Activated naive CD8-positive, alpha-beta T cell treated with anti-CD3 and anti-CD28 coated beads, Interleukin-2, amount 50 U/mL, for 16 hours (primary cell): ENCODE measurements at regions not wholly inside any gene's neighbourhood (a gene's known extent, or its start where the extent isn't known, plus 50 kb on each side); places are given as distances from the start of the nearest gene placed in this dataset.

Experiments used
- DNase-seq: peaks from one replicate; pipeline ENCODE4 v3.0.0-alpha.2; 2020; ENCODE audit warnings: low read depth, low spot score

DNA sequence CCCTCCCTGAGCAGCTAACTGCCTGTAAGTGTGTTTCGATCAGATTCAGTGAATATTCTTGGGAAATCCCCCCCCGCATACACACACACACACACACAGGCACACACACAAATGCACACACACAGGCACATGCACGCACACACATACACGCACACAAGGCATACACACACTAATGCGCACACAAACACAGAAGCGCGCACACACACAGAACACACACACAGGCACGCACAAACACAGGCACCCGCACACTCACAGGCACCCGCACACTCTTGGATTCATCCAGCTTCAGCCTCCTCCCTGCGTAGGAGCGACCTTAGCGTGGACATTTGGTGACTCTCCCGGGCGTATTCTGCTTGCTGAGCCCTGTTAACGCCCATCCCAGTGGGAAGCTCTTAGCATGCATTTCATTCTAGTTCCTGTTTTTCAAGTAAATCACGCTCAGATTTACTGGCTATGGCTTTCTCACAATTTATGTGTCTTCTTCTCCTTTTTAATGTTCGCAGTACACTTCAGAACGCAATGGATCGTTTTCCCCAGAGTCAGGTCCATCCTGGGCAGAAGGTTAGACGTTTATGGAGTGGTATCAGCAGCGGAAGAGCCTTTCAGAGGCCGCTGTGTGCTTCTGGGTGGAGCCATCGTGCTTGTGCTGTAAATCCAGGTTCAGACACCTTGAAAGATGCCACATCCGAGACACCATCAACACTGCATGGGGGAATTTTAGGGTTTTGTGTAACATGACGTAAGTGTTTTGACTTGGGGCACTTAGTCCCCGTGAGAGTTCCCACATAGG lies 656.6 kb downstream of the GALR1 start:
- no peak for DNase-seq

DNA sequence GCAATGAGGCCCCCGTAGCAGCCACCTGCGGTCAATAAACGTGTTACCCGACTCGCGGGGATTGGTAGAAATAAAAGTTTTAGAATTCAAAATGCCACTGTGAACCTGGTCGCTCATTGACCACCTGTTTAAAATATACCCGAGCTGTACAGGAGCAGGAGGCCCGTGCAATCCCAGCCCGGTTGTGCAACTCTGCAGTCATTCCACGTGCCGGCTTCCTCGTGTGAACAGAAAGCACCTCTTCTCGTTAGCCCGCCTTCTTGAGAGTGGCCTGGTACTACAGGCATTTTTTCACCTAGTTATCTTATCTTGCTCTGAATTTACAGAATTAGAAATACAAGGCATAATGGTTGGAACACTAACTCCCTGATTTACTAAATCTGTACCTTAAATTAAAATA lies 660.7 kb downstream of the GALR1 start:
- DNase-seq = no peak

DNA sequence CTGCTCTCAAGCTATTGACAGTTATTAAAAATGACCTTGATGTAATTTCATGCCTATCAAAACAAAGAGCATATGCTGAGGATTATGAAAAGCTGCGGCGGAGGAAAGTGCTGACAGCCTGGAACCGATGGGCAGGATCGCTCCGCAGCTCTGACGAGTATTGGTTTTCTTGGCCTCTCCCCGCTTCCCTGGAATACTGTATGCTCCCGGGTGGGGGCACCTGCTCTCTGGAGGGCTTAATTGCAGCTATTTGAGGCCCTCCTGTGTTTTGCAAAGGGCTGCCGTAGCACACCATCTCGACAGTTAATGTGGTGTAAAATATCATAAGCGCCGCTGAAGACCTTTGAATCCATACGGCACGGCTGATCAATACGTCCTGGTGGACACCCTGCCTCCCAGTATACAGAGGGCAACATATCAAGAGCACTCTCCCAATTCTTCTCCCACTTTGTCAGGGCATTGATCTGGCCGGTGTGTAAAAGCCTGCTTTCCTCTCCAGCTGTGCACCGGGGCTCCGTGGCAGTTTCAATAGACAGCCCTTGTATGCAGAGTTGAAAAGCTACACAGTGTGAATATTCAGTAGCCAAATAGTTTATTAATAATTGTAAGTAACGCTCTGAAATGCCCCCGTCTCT lies 662.4 kb downstream of the GALR1 start:
- no peak for DNase-seq

DNA sequence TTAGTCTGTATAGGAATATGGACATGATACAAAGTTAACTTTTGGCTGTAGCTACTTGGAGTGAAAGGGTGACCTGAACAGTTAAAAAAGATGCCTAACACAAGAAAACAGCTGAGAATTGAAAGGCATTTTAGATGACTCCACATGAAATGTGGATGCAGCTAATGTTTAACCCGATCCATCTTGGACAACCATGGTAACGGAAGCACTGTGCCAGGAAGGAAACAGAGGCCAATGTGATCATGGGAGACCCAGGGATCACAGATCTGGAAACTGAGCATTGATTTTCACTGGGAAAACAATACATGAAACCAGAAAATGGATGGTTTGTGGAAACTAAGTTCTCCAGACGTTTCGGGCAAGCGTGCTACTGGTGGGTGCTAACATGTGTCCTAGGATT lies 669.1 kb downstream of the GALR1 start:
- DNase-seq = no peak

DNA sequence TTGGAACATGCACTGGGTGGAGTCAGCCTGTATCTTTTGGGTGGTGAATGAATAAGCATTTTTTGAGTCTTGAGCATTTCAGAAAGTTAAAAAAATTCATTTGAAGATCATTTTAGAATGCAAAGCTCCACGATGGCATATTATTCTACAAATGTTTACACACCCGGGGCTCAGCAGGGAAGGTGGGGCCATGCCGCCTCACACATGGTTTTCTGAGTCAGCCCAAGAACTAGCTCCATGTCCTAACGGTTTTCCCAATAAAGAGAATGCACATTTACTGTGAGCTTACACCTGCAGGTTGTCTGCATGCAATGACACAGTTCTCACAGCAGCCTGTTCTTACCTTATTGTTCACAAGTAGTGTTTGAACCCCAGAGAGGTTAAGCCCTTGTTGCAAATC lies 670.3 kb downstream of the GALR1 start:
- DNase-seq = no peak

DNA sequence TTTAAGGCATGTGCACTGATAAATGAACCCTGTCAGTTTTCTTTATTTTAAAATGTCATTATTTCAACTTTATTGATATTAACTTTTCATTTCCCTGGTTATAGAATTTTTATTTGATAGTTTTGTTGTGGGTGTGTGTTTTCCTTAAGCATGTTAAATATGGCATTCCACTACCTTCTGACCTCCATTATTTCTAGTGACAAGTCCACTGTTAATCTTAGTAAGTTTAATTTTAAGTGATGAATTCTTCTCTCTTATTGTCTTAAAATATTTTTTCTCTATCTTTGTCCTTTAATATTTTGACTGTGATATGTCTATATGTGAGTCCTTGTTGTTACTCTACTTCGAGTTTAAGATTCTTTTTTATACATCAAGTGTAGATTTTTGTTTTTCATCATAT lies 685.7 kb downstream of the GALR1 start:
- no peak for DNase-seq

DNA sequence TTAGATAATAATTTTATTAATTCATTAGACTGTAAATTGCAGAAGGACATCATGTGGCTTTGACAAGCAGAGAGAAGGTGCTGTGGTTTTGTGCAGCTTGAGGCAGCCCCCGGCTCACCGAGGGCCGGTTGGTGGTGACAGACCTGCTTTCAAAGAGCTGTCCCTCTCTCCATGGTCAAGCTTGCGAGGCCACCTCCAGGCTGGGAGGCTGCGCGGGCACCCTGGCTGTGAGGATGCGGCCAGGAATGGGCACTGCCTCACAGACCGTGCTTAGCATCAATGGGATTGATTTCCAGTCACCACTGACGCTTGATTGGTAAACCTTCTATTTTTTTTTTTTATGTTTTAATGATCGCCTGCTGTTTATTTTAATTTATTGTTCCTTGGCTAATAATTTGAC lies 690.9 kb downstream of the GALR1 start:
- DNase-seq = no peak

DNA sequence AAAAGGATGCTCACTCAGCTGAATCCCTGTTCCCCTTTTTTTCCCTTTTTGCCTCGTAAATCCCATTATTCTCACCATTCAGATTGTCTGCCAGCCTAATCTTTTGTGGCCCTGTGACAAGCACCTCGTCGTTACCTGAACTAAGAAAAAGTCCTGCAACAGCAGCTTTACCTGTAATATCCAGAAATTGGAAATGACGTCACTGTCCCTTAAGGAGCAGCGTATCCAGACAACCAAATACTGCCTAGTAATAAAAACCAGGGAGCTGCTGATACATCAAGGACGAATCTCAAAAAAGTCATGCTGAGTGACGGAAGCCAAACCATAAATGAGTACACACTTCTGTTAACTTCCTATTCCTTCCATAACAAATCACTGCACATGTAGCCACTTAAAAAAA lies 694.9 kb downstream of the GALR1 start:
- DNase-seq = no peak

DNA sequence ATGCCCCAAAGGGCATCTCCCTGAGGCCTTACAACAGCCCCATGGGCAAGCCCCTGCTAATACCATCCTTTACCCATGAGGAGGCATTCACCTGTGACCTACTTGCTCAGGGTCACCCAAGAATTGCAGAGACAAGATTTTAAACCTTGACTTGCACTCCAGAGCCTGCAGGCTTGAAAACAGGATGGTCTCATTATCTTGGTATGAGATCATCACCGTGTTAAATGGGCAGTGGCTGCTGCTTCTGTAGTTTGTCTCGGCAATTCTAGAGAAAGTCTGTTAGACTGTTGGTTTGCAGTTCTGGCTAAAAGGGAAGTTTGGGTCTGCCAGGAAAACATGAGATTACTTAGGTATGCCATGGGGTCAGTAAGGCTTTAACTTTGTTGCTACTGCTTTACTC lies 698.9 kb downstream of the GALR1 start:
- DNase-seq = no peak

DNA sequence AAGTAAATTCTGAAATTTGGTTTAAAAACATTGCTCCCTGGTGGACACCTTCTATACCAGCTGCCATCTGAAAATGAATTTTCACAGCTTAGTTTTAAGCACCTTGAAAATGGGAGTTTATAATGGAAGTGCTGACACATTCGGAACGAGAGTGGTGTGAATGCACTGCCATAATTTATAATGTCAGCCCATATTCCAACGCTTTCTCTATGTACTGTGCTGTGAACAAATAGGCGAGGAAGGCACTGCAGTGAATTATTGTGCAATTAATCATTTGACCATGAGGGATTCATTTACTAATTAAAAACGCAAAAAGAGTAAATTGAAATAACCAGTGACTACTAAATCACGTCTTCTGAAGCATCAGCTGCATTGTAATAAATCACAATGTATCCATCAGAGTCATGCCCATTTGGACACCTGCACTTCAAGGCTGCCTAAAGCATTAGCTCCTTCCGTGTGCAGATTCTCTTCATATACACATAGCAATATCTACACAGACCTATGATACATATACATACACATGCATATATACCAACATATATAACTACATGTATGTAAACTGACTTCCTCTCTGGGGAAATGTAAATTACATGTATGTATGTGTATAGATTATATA lies 699.8 kb downstream of the GALR1 start:
- no peak for DNase-seq

DNA sequence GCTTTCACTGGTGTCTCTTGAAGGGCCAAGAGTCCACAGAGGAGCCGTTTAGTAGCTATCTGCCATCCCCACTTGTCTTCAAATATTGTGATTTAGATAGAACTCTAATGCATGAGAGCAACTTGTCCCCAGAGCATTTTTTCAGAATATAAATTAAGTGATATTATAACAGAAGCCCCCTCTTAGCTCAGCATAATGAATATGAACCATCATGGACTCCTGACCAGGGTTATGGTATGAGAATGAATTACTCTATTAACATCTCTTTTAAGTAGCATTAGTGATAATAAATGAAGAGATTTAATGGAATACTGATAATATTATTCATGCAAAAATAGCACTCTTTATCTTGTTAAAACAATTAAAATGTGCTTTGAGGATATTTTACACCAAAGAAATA lies 709.6 kb downstream of the GALR1 start:
- no peak for DNase-seq

DNA sequence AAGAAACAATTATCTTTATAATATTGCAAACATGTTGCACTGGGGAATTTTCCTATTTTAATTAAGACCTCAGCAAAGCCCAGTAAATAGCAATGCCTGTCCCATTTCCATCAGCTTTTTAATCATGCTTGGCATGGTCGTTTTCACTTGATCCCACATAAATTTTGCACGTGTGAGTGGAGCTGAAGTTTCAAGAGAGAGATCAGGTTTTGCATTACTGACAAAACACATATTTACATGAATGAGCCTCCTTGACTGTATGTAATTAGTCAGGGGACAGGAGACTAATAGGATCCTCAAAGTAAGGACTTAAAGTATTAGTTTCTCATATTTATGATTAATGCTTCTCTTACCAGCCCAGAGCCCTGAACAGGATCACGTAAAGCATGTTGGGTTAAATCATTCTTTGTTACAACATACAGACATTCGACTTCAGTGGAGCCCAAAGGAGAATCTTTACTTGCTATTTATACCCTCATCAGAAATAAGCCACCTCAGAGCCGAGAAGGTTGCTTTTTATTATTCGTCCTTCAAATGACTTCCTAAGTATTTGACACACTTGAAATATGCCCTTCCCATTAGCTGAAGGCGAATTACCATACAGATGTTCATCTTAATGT lies 711.3 kb downstream of the GALR1 start:
- no peak for DNase-seq

DNA sequence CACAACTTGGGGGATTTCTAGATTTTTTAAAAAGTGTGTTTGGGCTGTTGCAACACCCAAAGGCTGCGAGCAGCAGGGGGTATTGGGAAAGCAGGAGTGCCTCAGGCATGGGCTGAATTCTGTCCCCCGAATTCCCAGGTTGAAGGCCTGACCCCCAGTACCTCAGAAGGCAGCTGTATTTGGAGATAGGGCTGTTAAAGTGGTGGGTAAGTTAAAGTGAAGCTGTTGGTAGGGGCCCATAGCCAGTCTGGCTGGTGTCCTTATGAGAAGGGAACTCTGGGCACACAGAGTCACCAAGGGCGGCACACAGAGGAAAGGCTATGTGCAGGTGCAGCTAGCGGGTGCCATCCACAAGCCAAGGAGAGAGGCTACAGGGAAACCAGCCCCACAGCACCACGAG lies 717.4 kb downstream of the GALR1 start:
- no peak for DNase-seq

DNA sequence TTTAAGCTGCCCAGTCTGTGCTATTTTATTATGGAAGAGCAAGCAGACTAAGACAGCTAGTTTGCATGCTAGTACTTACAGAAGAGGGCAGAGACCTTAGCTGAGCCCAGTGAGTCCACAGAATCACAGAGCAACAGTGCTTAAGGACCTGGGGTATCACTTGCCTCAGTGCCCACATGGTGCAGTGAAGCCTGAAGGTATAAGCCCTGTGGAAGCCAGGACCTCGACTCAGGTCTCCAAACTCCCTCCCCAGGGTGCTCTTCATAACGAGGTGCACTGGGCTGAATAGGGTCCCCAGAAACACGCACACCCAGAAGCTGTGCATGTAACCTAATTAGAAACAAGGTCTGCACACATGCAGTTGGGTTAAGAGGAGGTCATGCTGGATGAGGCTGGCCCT lies 718.1 kb downstream of the GALR1 start:
- no peak for DNase-seq

DNA sequence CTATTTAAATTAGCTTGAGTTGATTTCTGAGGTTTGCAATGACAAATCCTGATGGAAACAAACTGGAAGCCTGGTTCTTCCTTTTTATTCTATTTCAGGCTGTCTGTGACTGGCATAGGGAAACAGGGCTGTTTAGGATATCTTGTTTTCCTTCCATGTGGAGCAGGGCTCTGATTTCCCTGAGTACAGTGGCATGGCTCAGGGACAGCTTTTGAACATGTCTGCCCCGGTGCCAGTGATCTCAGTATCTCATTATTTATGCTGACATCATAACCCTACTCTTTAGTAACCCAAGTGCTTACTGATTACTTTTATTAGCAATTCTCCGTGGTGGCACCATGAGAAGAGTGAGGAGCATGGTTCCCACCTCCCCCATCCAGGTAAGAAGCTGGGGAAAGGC lies 720.3 kb downstream of the GALR1 start:
- DNase-seq = no peak

DNA sequence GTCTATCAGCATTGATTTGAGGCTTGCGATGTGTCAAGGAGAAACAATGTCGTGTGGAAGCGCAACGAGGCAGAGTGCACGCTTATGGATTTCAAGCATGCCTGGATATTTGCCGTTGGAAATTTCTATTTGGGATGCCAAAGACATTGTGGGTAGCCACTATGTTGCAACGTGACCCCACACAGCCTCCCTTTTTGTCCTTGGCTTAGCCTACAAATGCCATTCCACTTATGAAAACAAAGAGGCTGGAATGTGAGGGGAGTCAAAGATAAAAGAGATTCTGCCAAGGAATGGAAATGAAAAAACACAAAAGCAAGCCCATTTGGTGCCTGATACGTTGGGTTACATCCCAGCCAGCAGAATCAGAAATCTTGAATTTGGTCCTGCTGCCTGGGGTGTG lies 721.2 kb downstream of the GALR1 start:
- no peak for DNase-seq

DNA sequence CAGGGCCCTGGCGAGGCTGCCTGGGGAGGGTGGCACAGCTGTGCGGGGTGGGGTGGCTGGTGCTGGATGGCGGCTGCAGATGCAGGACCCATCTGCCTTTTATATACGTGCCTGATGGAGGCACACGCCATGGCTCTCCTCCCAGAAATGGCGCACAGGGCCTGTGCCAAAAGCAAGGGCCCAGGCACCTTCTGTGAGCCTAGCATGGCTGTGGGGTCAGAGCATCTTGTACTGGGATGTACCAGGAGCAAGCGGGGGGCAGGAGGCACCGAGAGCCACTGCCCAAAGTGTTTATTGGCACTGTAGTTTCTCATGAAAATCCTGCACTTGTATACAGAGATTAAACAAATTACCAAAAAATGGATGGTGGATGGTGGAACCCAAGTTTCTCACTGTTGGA lies 724.1 kb downstream of the GALR1 start:
- no peak for DNase-seq

DNA sequence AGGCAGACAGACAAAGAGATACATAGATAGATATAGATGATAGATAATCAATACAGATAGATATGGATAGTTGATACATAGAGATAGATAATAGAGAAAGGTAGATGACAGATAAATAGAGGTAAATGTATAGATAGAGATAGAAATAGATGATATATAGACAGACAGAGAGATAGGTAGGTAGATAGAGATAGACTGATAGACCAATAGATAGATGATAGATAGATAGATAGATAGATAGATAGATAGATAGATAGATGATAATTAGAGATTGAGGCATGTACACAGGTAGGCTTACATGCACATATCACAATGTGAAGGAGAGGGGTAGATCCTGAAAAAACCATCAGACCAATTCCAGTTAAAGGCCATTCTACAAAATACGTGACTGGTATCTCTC lies 724.7 kb downstream of the GALR1 start:
- no peak for DNase-seq

DNA sequence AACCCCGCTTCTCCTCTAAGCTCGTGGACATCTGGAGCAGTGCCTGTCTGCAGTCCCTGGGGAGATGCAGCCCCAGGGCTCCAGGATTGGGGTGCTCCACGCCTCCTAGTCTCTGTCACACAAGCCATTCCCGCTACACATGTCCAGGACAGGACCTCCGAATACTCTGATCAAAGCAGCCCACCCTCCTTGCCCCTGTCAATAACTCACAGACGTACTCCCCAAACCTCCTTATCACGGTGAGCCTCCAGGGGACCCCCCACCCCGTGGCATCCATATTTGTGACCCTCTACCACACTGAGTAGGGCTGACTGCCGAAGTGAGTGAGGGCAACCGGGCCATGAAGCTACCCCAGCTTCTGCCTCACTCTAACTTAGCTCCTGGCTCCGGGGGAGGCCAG lies 727.7 kb downstream of the GALR1 start:
- DNase-seq = no peak

DNA sequence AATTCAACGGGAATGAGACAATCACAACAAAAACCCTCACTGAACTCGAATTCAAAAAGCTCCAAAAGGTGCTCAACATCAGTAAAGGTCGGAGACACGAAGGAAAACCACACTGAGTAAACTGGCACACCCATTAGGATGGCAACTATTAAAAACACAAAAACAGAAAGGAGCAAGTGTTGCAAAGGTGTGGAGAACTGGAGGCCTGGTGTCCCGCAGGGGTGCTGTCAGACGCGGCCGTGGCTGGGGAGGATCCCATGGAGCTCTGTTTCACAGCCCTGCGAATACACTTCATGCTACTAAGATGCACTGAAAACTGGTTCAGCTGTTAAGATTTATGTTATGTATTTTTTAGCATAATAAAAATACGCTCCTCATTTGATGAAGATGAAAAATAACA lies 730.6 kb downstream of the GALR1 start:
- no peak for DNase-seq

DNA sequence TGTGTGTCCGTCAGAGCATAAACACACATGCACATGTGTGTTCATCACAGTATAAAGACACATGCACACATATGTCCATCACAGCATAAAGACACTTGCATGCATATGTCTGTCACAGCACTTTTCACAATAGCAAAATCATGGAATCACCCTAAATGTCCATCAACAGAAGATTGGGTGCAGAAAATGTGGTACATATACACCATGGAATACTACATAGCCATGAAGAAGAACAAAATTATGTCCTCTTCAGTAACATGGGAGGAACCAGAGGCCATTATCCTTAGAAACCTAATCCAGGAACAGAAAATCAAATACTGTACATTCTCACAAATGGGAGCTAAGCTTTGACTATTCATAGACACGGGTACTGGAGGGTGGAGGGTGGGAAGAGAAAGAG lies 732.2 kb downstream of the GALR1 start:
- DNase-seq = no peak

DNA sequence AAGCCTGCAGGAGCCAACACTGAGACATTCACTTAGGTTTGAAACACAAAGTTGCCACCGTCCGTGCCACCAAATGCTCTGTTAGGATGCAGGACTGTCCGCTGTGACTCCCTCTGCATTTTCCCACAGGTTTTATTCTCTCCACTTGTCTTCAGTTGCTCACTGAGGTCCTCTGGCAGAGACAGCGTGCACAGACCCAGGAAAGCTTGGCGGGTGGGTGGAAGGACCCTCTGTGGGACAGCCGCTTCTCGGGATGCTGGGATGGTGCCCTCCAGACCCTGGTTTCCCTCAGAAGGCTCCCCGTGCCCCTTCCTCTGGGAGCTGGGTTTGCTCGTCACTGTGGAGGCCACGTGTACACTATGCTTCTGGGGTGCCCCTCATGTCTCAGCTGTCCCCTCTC lies 733.6 kb downstream of the GALR1 start:
- no peak for DNase-seq

DNA sequence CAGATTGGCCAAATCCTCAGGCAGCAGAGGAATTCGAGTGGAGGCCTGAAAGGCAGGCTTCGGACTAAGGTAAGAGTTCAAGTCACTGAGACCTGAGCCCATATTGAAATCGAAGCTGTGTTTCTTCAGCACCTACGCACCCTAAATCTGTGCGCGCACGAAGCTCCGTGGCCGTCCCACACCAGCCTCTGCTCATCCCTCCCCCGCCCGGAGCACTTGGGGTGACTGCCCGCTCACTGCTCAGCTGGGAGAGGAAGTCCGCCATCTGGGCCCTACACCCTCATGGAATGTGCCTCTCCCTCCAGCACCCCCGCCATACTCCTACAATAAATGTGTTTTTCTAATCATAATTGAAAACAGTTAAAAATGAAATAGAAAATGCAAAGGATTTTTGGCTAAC lies 734.5 kb downstream of the GALR1 start:
- DNase-seq = no peak
